ENCODE measurements at regions not wholly inside any gene's neighbourhood (a gene's known extent, or its start where the extent isn't known, plus 50 kb on each side); places are given as distances from the start of the nearest gene placed in this dataset.

GRCh38 chr3:162295323-162295983 lies 798.8 kb downstream of the OTOL1 start:
- Mint-ChIP-seq H3K4me1 (ENCODE audit: low read depth) (no peaks in the 10 kb centered on the region), H3K9me3 (no peaks in the 10 kb centered on the region), H3K36me3 (ENCODE audit: insufficient read depth) (no peaks in the 10 kb centered on the region), H3K27me3 (ENCODE audit: low read depth) (no peaks in the 10 kb centered on the region), H3K4me3 (no peak overlapping the region)
- DNase-seq (no peak), ATAC-seq (no peak)

GRCh38 chr3:162302983-162303624 lies 806.5 kb downstream of the OTOL1 start:
- Mint-ChIP-seq H3K4me1 (ENCODE audit: low read depth) (no peaks in the 10 kb centered on the region), H3K27me3 (ENCODE audit: low read depth) (no peaks in the 10 kb centered on the region), H3K4me3 (no peak overlapping the region), H3K9me3 (peaks cover 4% of the 10 kb centered on the region), H3K36me3 (ENCODE audit: insufficient read depth) (no peaks in the 10 kb centered on the region)
- no peak for ATAC-seq
- no peak for DNase-seq

GRCh38 chr3:162317046-162317445 lies 820.4 kb downstream of the OTOL1 start:
- H3K4me1 Mint-ChIP-seq (ENCODE audit: low read depth): no peaks in the 10 kb centered on the region
- no peaks in the 10 kb centered on the region for H3K36me3 Mint-ChIP-seq (ENCODE audit: insufficient read depth)
- H3K9me3 Mint-ChIP-seq: peaks cover 13% of the 10 kb centered on the region
- no peaks in the 10 kb centered on the region for H3K27me3 Mint-ChIP-seq (ENCODE audit: low read depth)
- ATAC-seq (no peak), DNase-seq (no peak)
- no peak overlapping the region for H3K4me3 Mint-ChIP-seq

GRCh38 chr3:162328649-162329048 lies 832.0 kb downstream of the OTOL1 start:
- ATAC-seq: no peak
- H3K4me3 Mint-ChIP-seq: no peak overlapping the region
- H3K27me3 Mint-ChIP-seq (ENCODE audit: low read depth): no peaks in the 10 kb centered on the region
- no peak for DNase-seq
- H3K9me3 Mint-ChIP-seq: peaks cover 11% of the 10 kb centered on the region
- no peaks in the 10 kb centered on the region for H3K4me1 Mint-ChIP-seq (ENCODE audit: low read depth)
- no peaks in the 10 kb centered on the region for H3K36me3 Mint-ChIP-seq (ENCODE audit: insufficient read depth)

GRCh38 chr3:162329514-162329913 lies 832.9 kb downstream of the OTOL1 start:
- ATAC-seq (no peak), DNase-seq (no peak)
- H3K4me3 Mint-ChIP-seq: no peak overlapping the region
- no peaks in the 10 kb centered on the region for H3K27me3 Mint-ChIP-seq (ENCODE audit: low read depth)
- peaks cover 19% of the 10 kb centered on the region for H3K9me3 Mint-ChIP-seq
- H3K4me1 Mint-ChIP-seq (ENCODE audit: low read depth): no peaks in the 10 kb centered on the region
- H3K36me3 Mint-ChIP-seq (ENCODE audit: insufficient read depth): no peaks in the 10 kb centered on the region

- peaks cover 16% of the 10 kb centered on the region for H3K9me3 Mint-ChIP-seq
- no peak for ATAC-seq
Measured at GRCh38 chr3:162332344-162332743, 835.7 kb downstream of the OTOL1 start.

GRCh38 chr3:162334537-162334936 lies 837.9 kb downstream of the OTOL1 start:
- ATAC-seq: no peak
- no peak overlapping the region for H3K4me3 Mint-ChIP-seq
- no peaks in the 10 kb centered on the region for H3K27me3 Mint-ChIP-seq (ENCODE audit: low read depth)
- no peak for DNase-seq
- H3K36me3 Mint-ChIP-seq (ENCODE audit: insufficient read depth): no peaks in the 10 kb centered on the region
- H3K9me3 Mint-ChIP-seq: peaks cover 12% of the 10 kb centered on the region
- H3K4me1 Mint-ChIP-seq (ENCODE audit: low read depth): no peaks in the 10 kb centered on the region

More at GRCh38 chr3:162332344-162332743, 835.7 kb downstream of the OTOL1 start:
- Mint-ChIP-seq H3K4me3 (no peak overlapping the region), H3K4me1 (ENCODE audit: low read depth) (no peaks in the 10 kb centered on the region), H3K36me3 (ENCODE audit: insufficient read depth) (no peaks in the 10 kb centered on the region), H3K27me3 (ENCODE audit: low read depth) (no peaks in the 10 kb centered on the region)
- DNase-seq: no peak

GRCh38 chr3:162337630-162338029 lies 841.0 kb downstream of the OTOL1 start:
- Mint-ChIP-seq H3K36me3 (ENCODE audit: insufficient read depth) (no peaks in the 10 kb centered on the region), H3K27me3 (ENCODE audit: low read depth) (no peaks in the 10 kb centered on the region), H3K4me3 (no peak overlapping the region), H3K4me1 (ENCODE audit: low read depth) (no peaks in the 10 kb centered on the region), H3K9me3 (peaks cover 11% of the 10 kb centered on the region)
- DNase-seq: no peak
- ATAC-seq: no peak

- Mint-ChIP-seq H3K9me3 (peaks cover 11% of the 10 kb centered on the region), H3K36me3 (ENCODE audit: insufficient read depth) (no peaks in the 10 kb centered on the region), H3K4me1 (ENCODE audit: low read depth) (no peaks in the 10 kb centered on the region), H3K4me3 (no peak overlapping the region), H3K27me3 (ENCODE audit: low read depth) (no peaks in the 10 kb centered on the region)
- ATAC-seq (no peak), DNase-seq (no peak)
Measured at GRCh38 chr3:162338514-162338913, 841.9 kb downstream of the OTOL1 start.

- Mint-ChIP-seq H3K4me3 (no peak overlapping the region), H3K27me3 (ENCODE audit: low read depth) (no peaks in the 10 kb centered on the region), H3K9me3 (peaks cover 15% of the 10 kb centered on the region), H3K4me1 (ENCODE audit: low read depth) (no peaks in the 10 kb centered on the region), H3K36me3 (ENCODE audit: insufficient read depth) (no peaks in the 10 kb centered on the region)
- ATAC-seq (no peak), DNase-seq (no peak)
Measured at GRCh38 chr3:162348912-162349311, 852.3 kb downstream of the OTOL1 start.

GRCh38 chr3:162353414-162353813 lies 856.8 kb downstream of the OTOL1 start:
- H3K27me3 Mint-ChIP-seq (ENCODE audit: low read depth): no peaks in the 10 kb centered on the region
- ATAC-seq (no peak), DNase-seq (no peak)
- H3K4me1 Mint-ChIP-seq (ENCODE audit: low read depth): no peaks in the 10 kb centered on the region
- no peaks in the 10 kb centered on the region for H3K36me3 Mint-ChIP-seq (ENCODE audit: insufficient read depth)
- no peak overlapping the region for H3K4me3 Mint-ChIP-seq
- peaks cover 7% of the 10 kb centered on the region for H3K9me3 Mint-ChIP-seq

GRCh38 chr3:162354356-162354755 lies 857.7 kb downstream of the OTOL1 start:
- H3K4me1 Mint-ChIP-seq (ENCODE audit: low read depth): no peaks in the 10 kb centered on the region
- peaks cover 11% of the 10 kb centered on the region for H3K9me3 Mint-ChIP-seq
- H3K36me3 Mint-ChIP-seq (ENCODE audit: insufficient read depth): no peaks in the 10 kb centered on the region
- no peak overlapping the region for H3K4me3 Mint-ChIP-seq
- H3K27me3 Mint-ChIP-seq (ENCODE audit: low read depth): no peaks in the 10 kb centered on the region
- ATAC-seq (no peak), DNase-seq (no peak)

- Mint-ChIP-seq H3K4me1 (ENCODE audit: low read depth) (no peaks in the 10 kb centered on the region), H3K27me3 (ENCODE audit: low read depth) (no peaks in the 10 kb centered on the region), H3K4me3 (no peak overlapping the region), H3K36me3 (ENCODE audit: insufficient read depth) (no peaks in the 10 kb centered on the region), H3K9me3 (peaks cover 4% of the 10 kb centered on the region)
- ATAC-seq (no peak), DNase-seq (no peak)
Measured at GRCh38 chr3:162365066-162365719, 868.6 kb downstream of the OTOL1 start.

GRCh38 chr3:162366166-162366766 lies 869.7 kb downstream of the OTOL1 start:
- H3K9me3 Mint-ChIP-seq: peaks cover 10% of the 10 kb centered on the region
- H3K4me3 Mint-ChIP-seq: no peak overlapping the region
- no peaks in the 10 kb centered on the region for H3K27me3 Mint-ChIP-seq (ENCODE audit: low read depth)
- no peaks in the 10 kb centered on the region for H3K4me1 Mint-ChIP-seq (ENCODE audit: low read depth)
- no peak for DNase-seq
- H3K36me3 Mint-ChIP-seq (ENCODE audit: insufficient read depth): no peaks in the 10 kb centered on the region
- no peak for ATAC-seq

Measured in activated T-cell treated with anti-CD3 and anti-CD28 coated beads, Interleukin-2, amount 50 U/mL, for 4 hours (primary cell).